ENCODE measurements at regions not wholly inside any gene's neighbourhood (a gene's known extent, or its start where the extent isn't known, plus 50 kb on each side); places are given as distances from the start of the nearest gene placed in this dataset.

DNA sequence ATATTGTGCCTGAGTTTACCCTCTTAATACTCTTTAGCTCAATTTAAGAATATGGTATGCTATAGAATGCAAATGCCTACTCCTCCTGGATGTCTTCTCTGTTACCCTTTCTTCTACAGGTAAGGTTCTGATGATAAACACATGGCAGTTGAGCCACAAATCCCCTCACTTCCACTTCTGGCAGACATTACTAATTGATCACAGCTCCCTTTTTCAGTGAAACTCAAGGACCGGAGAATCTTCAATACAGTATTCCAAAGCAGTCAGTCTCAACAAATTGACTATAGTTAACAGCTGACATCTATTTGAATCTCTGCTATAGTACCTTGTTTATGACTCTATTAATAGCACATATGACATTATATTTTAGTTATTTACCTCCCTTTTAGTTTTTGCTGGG, 232.1 kb upstream of the ADAMTS9 start:
- WGBS, 2 donors, result 99 to 100% methylated on average over 1 of the region's 1 CpG
- no peak for ATAC-seq (ENCODE audit: low FRiP score)

GRCh38 chr3:64918989-64919388, 231.2 kb upstream of the ADAMTS9 start:
- ATAC-seq (ENCODE audit: low FRiP score), result no peak
- Histone ChIP-seq H3K27ac (ENCODE audit: low read depth in 1 of 2, low read length in 2 of 2) (no peak overlapping the region), H3K36me3 (ENCODE audit: control insufficient read depth in 1 of 2, insufficient read depth in 2 of 2, low read length in 1 of 2) (no peaks in the 10 kb centered on the region), H3K4me1 (ENCODE audit: control insufficient read depth in 1 of 2, insufficient read depth in 2 of 2, low read length in 2 of 2) (peaks cover under 1 to 7% of the 10 kb centered on the region in 2 donors), H3K4me3 (ENCODE audit: low read length in 2 of 2) (no peak overlapping the region), H3K27me3 (ENCODE audit: control insufficient read depth in 1 of 2, insufficient read depth in 2 of 2, low read length in 1 of 2) (no peaks in the 10 kb centered on the region), H3K9me3 (ENCODE audit: control insufficient read depth, low read length) (no peaks in the 10 kb centered on the region)
- intact Hi-C loops (cut with DNase I), result no loop called here
- no peak for DNase-seq

More for the DNA sequence above, 232.1 kb upstream of the ADAMTS9 start:
- H3K36me3 ChIP-seq (ENCODE audit: control insufficient read depth in 1 of 2, insufficient read depth in 2 of 2, low read length in 1 of 2), result no peaks in the 10 kb centered on the region
- H3K4me1 ChIP-seq (ENCODE audit: control insufficient read depth in 1 of 2, insufficient read depth in 2 of 2, low read length in 2 of 2), result peaks cover 3 to 5% of the 10 kb centered on the region in 2 donors
- intact Hi-C loops (cut with DNase I), result no loop called here
- H3K27ac ChIP-seq (ENCODE audit: low read depth in 1 of 2, low read length in 2 of 2), result no peak overlapping the region
- DNase-seq, result no peak
- no peaks in the 10 kb centered on the region for H3K27me3 ChIP-seq (ENCODE audit: control insufficient read depth in 1 of 2, insufficient read depth in 2 of 2, low read length in 1 of 2)
- H3K4me3 ChIP-seq (ENCODE audit: low read length in 2 of 2), result no peak overlapping the region
- H3K9me3 ChIP-seq (ENCODE audit: control insufficient read depth, low read length), result no peaks in the 10 kb centered on the region

DNA sequence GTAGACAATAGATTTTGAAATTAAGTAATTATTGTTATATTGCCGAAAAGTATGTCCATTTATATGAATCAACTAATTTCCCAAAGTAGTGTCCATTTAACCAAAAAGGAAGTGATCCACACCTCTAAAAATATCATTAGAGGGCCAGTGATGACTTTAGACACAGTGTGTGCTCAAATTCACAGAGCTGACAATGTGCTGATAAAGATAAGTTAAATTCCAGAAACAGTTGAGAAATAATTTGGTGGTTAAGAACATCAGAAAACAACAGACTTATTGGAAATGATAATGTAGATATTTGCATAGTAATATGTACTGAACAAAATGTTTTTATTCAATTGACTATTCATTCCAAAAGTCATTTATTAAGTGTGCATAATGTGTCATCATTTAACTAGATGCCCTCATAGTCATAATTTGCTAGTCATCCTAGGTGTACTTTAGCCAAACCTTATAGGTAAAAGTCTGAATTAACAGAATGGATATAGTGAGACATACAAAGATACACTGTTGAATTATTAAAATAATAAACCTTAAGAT, 230.2 kb upstream of the ADAMTS9 start:
- WGBS, 2 donors, result 96 to 98% methylated on average over 1 of the region's 1 CpG
- intact Hi-C loops (cut with DNase I), result no loop called here
- no peak for ATAC-seq (ENCODE audit: low FRiP score)

GRCh38 chr3:64916937-64917336, 229.1 kb upstream of the ADAMTS9 start:
- no peaks in the 10 kb centered on the region for H3K9me3 ChIP-seq (ENCODE audit: control insufficient read depth, low read length)
- H3K27ac ChIP-seq (ENCODE audit: low read depth in 1 of 2, low read length in 2 of 2), result no peak overlapping the region
- no peak for ATAC-seq (ENCODE audit: low FRiP score)
- H3K4me1 ChIP-seq (ENCODE audit: control insufficient read depth in 1 of 2, insufficient read depth in 2 of 2, low read length in 2 of 2), result peaks cover 0 to 5% of the 10 kb centered on the region in 2 donors
- no peak for DNase-seq
- intact Hi-C loops (cut with DNase I), result no loop called here
- WGBS, 2 donors, result 76 to 77% methylated on average over 4 of the region's 4 CpGs
- H3K4me3 ChIP-seq (ENCODE audit: low read length in 2 of 2), result no peak overlapping the region
- H3K36me3 ChIP-seq (ENCODE audit: control insufficient read depth in 1 of 2, insufficient read depth in 2 of 2, low read length in 1 of 2), result no peaks in the 10 kb centered on the region
- no peaks in the 10 kb centered on the region for H3K27me3 ChIP-seq (ENCODE audit: control insufficient read depth in 1 of 2, insufficient read depth in 2 of 2, low read length in 1 of 2)

More for the DNA sequence above, 230.2 kb upstream of the ADAMTS9 start:
- Histone ChIP-seq H3K9me3 (ENCODE audit: control insufficient read depth, low read length) (no peaks in the 10 kb centered on the region), H3K27ac (ENCODE audit: low read depth in 1 of 2, low read length in 2 of 2) (no peak overlapping the region), H3K4me1 (ENCODE audit: control insufficient read depth in 1 of 2, insufficient read depth in 2 of 2, low read length in 2 of 2) (peaks cover 0 to 7% of the 10 kb centered on the region in 2 donors), H3K36me3 (ENCODE audit: control insufficient read depth in 1 of 2, insufficient read depth in 2 of 2, low read length in 1 of 2) (no peaks in the 10 kb centered on the region), H3K27me3 (ENCODE audit: control insufficient read depth in 1 of 2, insufficient read depth in 2 of 2, low read length in 1 of 2) (no peaks in the 10 kb centered on the region), H3K4me3 (ENCODE audit: low read length in 2 of 2) (no peak overlapping the region)
- no peak for DNase-seq

DNA sequence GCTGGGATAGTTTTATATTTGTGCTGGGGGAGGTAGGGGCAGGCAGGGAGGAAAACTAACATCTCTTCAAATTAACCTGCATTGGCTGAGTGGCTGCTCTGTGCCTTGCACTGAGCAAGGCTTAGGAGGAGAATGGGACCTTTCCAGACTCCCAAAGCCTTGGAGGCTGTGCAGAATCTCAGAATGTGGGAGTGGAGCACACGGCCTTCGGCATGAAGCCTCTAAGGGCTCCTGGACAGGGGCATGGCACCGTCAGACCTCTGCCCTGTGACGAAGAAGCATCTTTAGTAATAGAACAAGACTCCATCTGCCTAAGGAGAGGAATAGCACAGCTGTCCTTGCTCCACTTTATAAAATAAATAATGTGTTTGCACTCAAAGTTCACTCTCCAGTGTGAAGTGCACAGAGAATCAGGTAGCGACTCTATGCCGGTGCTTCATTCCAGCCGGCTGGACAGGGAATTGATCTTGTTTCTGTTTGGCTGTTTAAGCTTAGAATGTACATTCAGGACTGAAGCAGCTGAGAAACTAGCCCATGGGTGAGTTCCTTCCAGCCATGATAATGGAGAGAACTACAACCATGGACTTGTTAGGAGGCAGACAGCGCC, 228.5 kb upstream of the ADAMTS9 start:
- no peak overlapping the region for H3K4me3 ChIP-seq (ENCODE audit: low read length in 2 of 2)
- WGBS, 2 donors, result 95 to 97% methylated on average over 8 of the region's 8 CpGs
- H3K27me3 ChIP-seq (ENCODE audit: control insufficient read depth in 1 of 2, insufficient read depth in 2 of 2, low read length in 1 of 2), result no peaks in the 10 kb centered on the region
- DNase-seq (no peak), ATAC-seq (ENCODE audit: low FRiP score) (no peak)
- H3K36me3 ChIP-seq (ENCODE audit: control insufficient read depth in 1 of 2, insufficient read depth in 2 of 2, low read length in 1 of 2), result no peaks in the 10 kb centered on the region
- intact Hi-C loops (cut with DNase I), result no loop called here
- no peak overlapping the region for H3K27ac ChIP-seq (ENCODE audit: low read depth in 1 of 2, low read length in 2 of 2)
- H3K4me1 ChIP-seq (ENCODE audit: control insufficient read depth in 1 of 2, insufficient read depth in 2 of 2, low read length in 2 of 2), result peaks cover 0 to 3% of the 10 kb centered on the region in 2 donors
- H3K9me3 ChIP-seq (ENCODE audit: control insufficient read depth, low read length), result no peaks in the 10 kb centered on the region

DNA sequence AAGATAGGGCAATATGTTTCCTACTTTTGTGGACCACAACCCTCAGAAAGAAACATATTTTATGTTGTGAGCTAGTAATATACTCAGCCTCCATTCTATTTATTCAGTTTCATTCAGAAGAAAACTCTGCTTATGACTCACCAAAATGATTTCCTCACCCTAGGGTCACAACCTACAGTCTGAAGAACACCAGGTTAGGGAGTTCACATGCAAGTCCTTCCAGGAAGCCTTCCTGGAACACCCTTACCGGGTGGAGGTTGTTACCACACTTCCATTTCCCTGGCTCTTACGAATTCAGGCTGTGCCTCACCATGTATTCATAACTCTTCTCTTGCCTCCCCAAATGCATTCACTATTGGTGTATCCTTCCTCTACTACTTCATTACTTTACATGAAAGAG, 228.0 kb upstream of the ADAMTS9 start:
- WGBS, 2 donors, result 91 to 92% methylated on average over 2 of the region's 2 CpGs
- Histone ChIP-seq H3K4me3 (ENCODE audit: low read length in 2 of 2) (no peak overlapping the region), H3K36me3 (ENCODE audit: control insufficient read depth in 1 of 2, insufficient read depth in 2 of 2, low read length in 1 of 2) (no peaks in the 10 kb centered on the region), H3K27me3 (ENCODE audit: control insufficient read depth in 1 of 2, insufficient read depth in 2 of 2, low read length in 1 of 2) (no peaks in the 10 kb centered on the region), H3K9me3 (ENCODE audit: control insufficient read depth, low read length) (no peaks in the 10 kb centered on the region), H3K27ac (ENCODE audit: low read depth in 1 of 2, low read length in 2 of 2) (no peak overlapping the region), H3K4me1 (ENCODE audit: control insufficient read depth in 1 of 2, insufficient read depth in 2 of 2, low read length in 2 of 2) (peaks cover 0 to 3% of the 10 kb centered on the region in 2 donors)
- intact Hi-C loops (cut with DNase I), result no loop called here
- ATAC-seq (ENCODE audit: low FRiP score) (no peak), DNase-seq (no peak)

DNA sequence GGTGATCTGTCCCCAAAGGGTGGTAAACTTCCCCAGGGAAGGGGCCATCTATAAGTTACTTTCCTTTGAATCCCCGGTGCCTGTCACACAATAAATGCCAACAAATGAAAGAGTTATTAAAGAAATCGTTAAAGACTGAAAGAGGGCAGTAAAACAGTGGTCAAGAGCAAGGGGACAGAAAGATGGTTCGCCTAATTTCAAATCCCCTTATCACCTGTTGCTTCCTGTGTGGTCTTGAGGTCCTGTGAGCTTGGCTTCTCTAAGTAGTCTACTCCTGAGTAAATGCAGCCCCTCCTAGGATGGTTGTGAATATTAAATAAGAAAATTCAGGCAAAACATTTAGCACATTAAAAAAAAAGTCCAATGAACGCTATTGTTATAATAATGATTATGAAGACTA, 225.7 kb upstream of the ADAMTS9 start:
- WGBS, 2 donors, result 92 to 93% methylated on average over 4 of the region's 4 CpGs
- intact Hi-C loops (cut with DNase I), result no loop called here
- H3K27me3 ChIP-seq (ENCODE audit: control insufficient read depth in 1 of 2, insufficient read depth in 2 of 2, low read length in 1 of 2), result no peaks in the 10 kb centered on the region
- no peak overlapping the region for H3K4me3 ChIP-seq (ENCODE audit: low read length in 2 of 2)
- no peaks in the 10 kb centered on the region for H3K9me3 ChIP-seq (ENCODE audit: control insufficient read depth, low read length)
- ATAC-seq (ENCODE audit: low FRiP score) (no peak), DNase-seq (no peak)
- H3K4me1 ChIP-seq (ENCODE audit: control insufficient read depth in 1 of 2, insufficient read depth in 2 of 2, low read length in 2 of 2), result peaks cover 0 to 3% of the 10 kb centered on the region in 2 donors
- H3K27ac ChIP-seq (ENCODE audit: low read depth in 1 of 2, low read length in 2 of 2), result no peak overlapping the region
- no peaks in the 10 kb centered on the region for H3K36me3 ChIP-seq (ENCODE audit: control insufficient read depth in 1 of 2, insufficient read depth in 2 of 2, low read length in 1 of 2)

DNA sequence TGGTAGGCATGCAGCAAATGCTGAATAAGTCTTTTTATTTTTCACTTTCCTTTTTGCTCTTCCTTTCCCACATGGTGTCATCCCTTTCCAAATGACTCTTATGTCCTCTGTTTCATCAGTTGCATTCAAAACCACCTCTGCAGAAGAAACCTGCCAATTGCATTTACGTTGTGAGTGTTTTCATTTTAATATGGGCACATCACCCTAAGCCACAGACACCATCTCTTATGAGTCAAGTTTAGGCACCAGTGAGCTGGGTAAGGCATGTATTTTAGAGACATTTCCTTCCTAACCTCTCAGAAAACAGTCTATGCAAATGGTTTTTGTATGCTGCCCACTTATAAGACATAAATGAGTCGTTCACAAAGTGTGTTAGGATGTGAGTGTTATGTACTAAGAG, 223.3 kb upstream of the ADAMTS9 start:
- Histone ChIP-seq H3K36me3 (ENCODE audit: control insufficient read depth in 1 of 2, insufficient read depth in 2 of 2, low read length in 1 of 2) (no peaks in the 10 kb centered on the region), H3K9me3 (ENCODE audit: control insufficient read depth, low read length) (no peaks in the 10 kb centered on the region), H3K4me1 (ENCODE audit: control insufficient read depth in 1 of 2, insufficient read depth in 2 of 2, low read length in 2 of 2) (peaks cover 0 to 5% of the 10 kb centered on the region in 2 donors), H3K4me3 (ENCODE audit: low read length in 2 of 2) (no peak overlapping the region), H3K27me3 (ENCODE audit: control insufficient read depth in 1 of 2, insufficient read depth in 2 of 2, low read length in 1 of 2) (no peaks in the 10 kb centered on the region), H3K27ac (ENCODE audit: low read depth in 1 of 2, low read length in 2 of 2) (no peak overlapping the region)
- intact Hi-C loops (cut with DNase I), result no loop called here
- WGBS, 2 donors, result 92 to 95% methylated on average over 2 of the region's 2 CpGs
- ATAC-seq (ENCODE audit: low FRiP score), result no peak
- DNase-seq, result no peak

- DNase-seq (no peak), ATAC-seq (ENCODE audit: low FRiP score) (no peak)
- Histone ChIP-seq H3K27me3 (ENCODE audit: control insufficient read depth in 1 of 2, insufficient read depth in 2 of 2, low read length in 1 of 2) (no peaks in the 10 kb centered on the region), H3K36me3 (ENCODE audit: control insufficient read depth in 1 of 2, insufficient read depth in 2 of 2, low read length in 1 of 2) (no peaks in the 10 kb centered on the region), H3K4me3 (ENCODE audit: low read length in 2 of 2) (no peak overlapping the region), H3K4me1 (ENCODE audit: control insufficient read depth in 1 of 2, insufficient read depth in 2 of 2, low read length in 2 of 2) (peaks cover 0 to 5% of the 10 kb centered on the region in 2 donors), H3K27ac (ENCODE audit: low read depth in 1 of 2, low read length in 2 of 2) (no peak overlapping the region), H3K9me3 (ENCODE audit: control insufficient read depth, low read length) (no peaks in the 10 kb centered on the region)
- intact Hi-C loops (cut with DNase I), result no loop called here
- 84 to 87% methylated on average over 4 of the region's 4 CpGs for WGBS, 2 donors
These were observed 222.1 kb upstream of the ADAMTS9 start for GRCh38 chr3:64909757-64910467.
